ENCODE measurements at regions not wholly inside any gene's neighbourhood (a gene's known extent, or its start where the extent isn't known, plus 50 kb on each side); places are given as distances from the start of the nearest gene placed in this dataset.

DNA sequence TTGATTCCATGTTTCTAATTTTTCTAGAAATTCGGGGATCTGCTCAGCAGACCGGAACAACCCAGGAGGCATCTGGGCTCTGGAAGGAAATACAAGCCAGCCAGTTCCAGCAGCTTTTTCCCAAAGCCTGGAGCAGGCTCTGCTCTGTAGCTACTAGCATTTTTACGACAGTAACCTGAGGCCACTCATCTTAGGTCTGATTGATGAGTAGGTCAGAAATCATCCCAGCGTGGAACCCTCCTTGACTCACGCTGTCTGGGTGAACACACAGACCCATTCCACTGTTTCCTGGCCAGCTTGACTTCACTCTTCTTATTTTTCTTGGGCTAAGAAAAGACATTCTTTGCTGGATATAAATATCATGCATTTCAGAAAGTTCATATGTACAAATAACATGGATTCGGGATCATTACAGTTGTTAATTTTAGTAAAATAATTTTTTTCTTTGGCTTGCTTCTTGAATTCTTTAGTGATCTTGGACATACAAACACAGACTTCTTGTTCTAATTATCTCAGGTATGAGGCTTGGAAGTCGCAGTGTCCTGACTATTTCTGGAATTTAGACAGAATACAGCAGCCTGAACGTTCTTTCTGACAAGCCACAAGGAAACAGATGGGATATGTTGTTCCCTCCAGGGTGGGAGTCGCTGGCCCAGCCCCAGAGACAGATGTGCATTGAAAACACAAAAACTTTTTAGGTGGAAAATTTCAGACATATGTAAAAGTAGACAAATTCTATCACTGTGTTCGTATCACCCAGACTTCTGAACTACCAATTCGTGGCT lies 54.6 kb upstream of the PITRM1 start:
- DNase-seq = no peak

DNA sequence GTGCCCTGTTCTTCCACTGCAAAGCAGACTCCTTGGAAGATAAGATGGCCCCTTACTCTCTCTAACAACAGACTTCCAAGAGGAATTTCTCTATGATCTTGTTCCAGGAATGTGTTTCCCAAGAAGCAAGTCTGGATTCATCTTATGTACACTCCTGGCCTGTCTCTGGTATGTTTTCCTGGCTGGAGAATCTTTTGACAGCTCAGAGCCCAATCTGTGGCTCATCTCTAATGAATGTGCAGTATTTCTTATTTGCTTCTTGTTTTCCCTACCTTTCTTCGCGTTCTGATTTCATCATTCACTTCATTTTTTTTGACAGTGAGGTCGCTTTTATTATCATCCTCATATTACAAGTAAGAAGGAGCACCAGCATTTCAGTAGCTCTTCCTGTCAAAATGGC lies 53.0 kb upstream of the PITRM1 start:
- no peak for DNase-seq

DNA sequence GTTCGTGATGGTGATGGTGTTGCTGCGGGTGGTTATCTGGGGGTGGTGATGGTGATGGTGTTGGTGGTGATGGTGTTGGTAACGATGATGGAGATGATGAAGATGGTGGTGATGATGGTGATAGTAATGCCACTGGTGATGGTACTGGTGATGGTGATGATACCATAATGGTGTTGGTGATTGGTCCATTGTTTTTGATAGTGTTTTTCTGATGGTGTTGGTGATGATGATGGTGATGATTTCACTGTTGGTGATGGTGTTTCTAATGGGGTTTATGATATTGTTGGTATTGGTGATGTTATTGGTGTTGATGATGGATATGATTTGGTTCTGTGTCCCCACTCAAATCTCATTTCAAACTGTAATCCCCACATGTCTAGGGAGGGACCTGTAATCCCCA lies 51.7 kb upstream of the PITRM1 start:
- DNase-seq = no peak

DNA sequence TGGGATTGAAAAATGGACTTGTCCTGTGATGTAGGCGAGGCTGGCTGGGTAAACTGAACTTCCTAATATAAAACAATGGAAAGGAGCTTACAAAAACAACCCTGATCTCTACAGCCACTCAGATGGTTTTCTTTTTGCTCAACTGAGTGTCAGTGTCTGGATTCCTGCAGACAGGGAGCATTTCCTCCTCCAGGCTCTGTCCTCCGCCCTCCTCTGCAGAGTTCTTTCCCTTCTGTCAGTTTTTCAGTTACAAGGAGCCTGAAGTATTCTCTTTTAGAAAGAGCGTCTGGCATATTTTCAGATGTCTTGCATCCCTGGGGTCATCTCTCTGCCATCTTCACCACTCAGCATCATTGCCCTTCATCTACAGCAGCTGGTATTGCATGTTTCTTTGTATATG lies 50.0 kb upstream of the PITRM1 start:
- no peak for DNase-seq
